ENCODE measurements at regions not wholly inside any gene's neighbourhood (a gene's known extent, or its start where the extent isn't known, plus 50 kb on each side); places are given as distances from the start of the nearest gene placed in this dataset.

DNA sequence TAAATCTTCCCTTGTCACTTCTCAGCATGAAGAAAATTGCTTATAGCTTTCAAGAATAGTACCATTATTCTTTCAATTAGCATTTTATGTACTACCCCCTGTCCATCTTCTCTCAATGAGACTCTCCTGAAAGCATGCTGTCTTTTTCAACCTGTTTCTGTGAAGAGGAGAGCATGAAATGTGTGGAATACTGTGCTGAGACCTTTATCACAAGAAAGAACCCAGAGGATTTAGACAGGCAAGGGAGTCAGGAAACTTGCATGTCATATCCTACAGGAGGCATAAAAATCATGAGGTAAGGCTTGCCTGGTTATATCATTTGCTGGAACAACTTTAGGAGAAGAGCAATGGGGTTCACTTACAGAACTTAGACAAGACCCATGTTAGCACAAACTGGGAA lies 56.7 kb upstream of the LPAR1 start:
- TF ChIP-seq, protein P1, sequence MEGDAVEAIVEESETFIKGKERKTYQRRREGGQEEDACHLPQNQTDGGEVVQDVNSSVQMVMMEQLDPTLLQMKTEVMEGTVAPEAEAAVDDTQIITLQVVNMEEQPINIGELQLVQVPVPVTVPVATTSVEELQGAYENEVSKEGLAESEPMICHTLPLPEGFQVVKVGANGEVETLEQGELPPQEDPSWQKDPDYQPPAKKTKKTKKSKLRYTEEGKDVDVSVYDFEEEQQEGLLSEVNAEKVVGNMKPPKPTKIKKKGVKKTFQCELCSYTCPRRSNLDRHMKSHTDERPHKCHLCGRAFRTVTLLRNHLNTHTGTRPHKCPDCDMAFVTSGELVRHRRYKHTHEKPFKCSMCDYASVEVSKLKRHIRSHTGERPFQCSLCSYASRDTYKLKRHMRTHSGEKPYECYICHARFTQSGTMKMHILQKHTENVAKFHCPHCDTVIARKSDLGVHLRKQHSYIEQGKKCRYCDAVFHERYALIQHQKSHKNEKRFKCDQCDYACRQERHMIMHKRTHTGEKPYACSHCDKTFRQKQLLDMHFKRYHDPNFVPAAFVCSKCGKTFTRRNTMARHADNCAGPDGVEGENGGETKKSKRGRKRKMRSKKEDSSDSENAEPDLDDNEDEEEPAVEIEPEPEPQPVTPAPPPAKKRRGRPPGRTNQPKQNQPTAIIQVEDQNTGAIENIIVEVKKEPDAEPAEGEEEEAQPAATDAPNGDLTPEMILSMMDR (IDR thresholded peaks at IDR 0.05; ENCODE audit: low read depth, low read length, poor library complexity, severe bottlenecking) = no peak
- no peak for TF ChIP-seq EZH2phosphoT487 (IDR thresholded peaks at IDR 0.05; ENCODE audit: borderline replicate concordance, low read length)
